Stimulated activated CD4-positive, alpha-beta T cell treated with anti-CD3 and anti-CD28 coated beads, TNF-alpha, amount 100 ng/mL, for 24 hours (primary cell): ENCODE measurements at regions not wholly inside any gene's neighbourhood (a gene's known extent, or its start where the extent isn't known, plus 50 kb on each side); places are given as distances from the start of the nearest gene placed in this dataset.
A peak's percentile ranks its signal among the peaks of the same experiment; 100 is the strongest.

Experiments
- DNase-seq, 3 experiments: peaks; one replicate each; pipeline ENCODE4 v3.0.0-alpha.2; 2020; ENCODE audit warnings: low read depth in 3 of 3

- DNase-seq = peak in 2 of 3 experiments; percentile 7
These were observed 100.5 kb downstream of the PALM2AKAP2 start for GRCh38 chr9:109880276-109881169.

- DNase-seq = no peak
These were observed 103.6 kb downstream of the PALM2AKAP2 start for GRCh38 chr9:109883623-109884022.

- no peak for DNase-seq
These were observed 106.0 kb downstream of the PALM2AKAP2 start for GRCh38 chr9:109886041-109886440.

DNA sequence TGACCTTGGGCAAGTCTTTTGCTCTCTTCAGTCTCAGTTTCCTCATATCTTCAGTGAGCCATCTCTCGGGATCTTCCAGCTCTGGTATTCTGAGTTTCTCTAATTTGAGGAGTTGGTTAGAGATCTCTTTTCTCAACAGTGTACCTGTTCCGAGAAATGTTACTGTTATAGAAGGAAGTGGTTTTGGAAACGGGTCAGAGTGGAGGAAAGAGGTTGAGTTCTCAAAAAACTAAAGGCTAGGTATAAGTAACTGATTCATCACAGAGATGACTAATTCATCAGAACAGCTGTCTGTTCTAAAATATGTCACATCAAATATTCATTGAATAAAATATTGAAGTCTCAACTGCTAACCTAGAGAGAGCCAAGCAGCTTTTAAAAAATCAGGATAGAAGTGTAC, 106.6 kb downstream of the PALM2AKAP2 start:
- DNase-seq = no peak

GRCh38 chr9:109887079-109887478, 107.1 kb downstream of the PALM2AKAP2 start:
- DNase-seq = no peak

GRCh38 chr9:109888695-109889094, 108.7 kb downstream of the PALM2AKAP2 start:
- no peak for DNase-seq

GRCh38 chr9:109889456-109889855, 109.5 kb downstream of the PALM2AKAP2 start:
- DNase-seq = no peak

GRCh38 chr9:109893241-109893640, 113.2 kb downstream of the PALM2AKAP2 start:
- no peak for DNase-seq

DNA sequence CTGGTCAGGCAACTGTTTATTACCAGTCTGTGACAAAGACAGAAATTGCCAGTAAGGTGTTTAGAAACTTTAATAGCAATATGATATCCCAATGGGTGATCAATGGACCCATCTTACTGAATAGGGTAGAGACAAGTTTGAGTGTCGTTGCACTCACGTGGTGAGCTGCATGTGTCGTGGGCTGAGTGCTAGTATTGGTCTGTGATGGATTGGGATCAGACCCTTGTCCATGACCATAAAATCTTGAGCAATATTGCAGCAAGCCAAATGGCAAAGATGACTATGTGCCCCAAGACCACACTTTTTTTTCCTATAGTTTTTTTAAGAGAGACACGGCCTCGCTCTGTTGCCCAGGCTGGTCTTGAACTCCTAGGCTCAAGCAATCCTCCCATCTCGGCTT, 114.5 kb downstream of the PALM2AKAP2 start:
- DNase-seq = no peak

DNA sequence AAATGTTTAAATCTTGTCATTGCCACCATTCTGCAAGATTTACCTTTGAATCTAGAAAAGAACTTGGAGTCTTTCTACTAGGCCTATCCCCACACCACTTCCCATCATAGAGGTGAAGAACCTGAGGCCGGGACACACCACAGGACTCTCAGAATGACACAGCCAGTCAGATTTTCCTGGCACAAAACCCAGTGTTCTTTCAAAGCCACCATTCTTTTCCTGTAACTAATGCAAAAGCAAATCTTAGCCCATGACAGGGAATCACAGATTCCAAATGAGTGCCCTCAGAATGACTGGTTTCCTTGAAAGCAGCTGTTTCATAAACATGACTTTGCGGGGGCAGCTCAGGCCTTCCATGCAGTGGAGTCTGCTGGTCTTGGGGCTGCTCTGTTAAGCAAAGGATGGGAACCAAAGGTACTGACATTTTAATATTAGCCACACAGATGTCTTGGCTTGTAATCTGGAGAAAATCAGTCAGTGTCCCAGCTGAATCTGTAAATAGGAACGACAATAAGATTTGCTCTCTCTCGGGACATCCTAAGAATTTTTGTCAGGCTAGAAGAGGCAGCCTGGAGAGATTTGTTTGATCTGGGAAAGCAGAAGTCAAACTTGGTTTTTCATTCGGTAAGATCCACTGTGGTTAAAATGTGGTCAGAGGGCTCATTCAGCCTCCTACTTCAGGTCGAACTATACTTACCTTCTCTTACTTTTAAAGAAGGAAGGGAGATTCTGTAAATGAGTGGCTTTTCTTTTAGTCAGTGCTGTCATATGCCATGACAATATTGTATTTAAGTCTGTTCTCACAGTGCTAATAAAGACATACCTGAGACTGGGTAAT, 115.1 kb downstream of the PALM2AKAP2 start:
- DNase-seq = peak in 1 of 3 experiments; percentile 50

- no peak for DNase-seq
These were observed 121.2 kb downstream of the PALM2AKAP2 start for GRCh38 chr9:109901201-109901600.

GRCh38 chr9:109903515-109904138, 123.6 kb downstream of the PALM2AKAP2 start:
- DNase-seq = peak; percentile 38 to 49 (median 44)

DNA sequence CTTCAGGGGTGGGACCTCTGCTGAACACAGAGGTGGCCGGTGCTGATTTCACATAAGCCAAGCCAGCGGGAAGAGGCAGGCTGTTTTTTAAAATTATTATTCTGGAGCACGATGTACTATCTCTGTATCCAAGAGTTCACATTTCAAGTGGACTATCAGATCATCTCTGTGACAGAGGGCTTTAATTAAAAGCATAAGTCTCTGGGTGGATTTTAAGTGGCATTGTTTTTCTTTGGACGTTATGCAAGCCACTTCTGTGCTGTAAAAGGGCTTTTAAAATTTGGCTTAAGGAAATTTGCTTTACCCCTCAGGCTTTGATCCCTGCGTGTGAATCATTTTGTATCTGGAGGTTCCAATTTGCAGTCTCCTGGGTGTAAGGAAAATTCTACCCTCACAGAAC, 124.7 kb downstream of the PALM2AKAP2 start:
- no peak for DNase-seq

DNA sequence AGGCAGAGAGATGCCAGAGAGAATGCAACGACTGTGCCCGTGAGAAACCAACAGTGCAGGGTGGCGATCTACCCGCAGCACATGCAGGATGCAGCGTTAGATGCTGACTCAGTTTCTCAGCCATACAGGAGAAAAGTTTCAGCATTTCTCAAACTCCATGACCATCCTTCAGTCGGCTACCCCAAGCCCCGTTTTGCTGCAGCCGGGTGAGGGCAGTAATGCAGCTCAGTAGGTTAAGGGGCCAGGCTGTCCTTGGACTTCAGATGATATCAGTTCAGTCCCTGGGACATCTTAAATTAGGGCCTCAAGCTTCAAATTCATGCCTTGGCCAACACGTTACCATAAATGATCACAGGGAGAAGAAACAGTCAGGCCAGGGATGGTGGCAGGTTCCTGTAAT, 125.5 kb downstream of the PALM2AKAP2 start:
- no peak for DNase-seq

GRCh38 chr9:109906766-109907382, 126.9 kb downstream of the PALM2AKAP2 start:
- no peak for DNase-seq

GRCh38 chr9:109907400-109907799, 127.4 kb downstream of the PALM2AKAP2 start:
- no peak for DNase-seq

GRCh38 chr9:109907810-109908458, 127.9 kb downstream of the PALM2AKAP2 start:
- no peak for DNase-seq

GRCh38 chr9:109908459-109909390, 128.7 kb downstream of the PALM2AKAP2 start:
- DNase-seq = no peak

DNA sequence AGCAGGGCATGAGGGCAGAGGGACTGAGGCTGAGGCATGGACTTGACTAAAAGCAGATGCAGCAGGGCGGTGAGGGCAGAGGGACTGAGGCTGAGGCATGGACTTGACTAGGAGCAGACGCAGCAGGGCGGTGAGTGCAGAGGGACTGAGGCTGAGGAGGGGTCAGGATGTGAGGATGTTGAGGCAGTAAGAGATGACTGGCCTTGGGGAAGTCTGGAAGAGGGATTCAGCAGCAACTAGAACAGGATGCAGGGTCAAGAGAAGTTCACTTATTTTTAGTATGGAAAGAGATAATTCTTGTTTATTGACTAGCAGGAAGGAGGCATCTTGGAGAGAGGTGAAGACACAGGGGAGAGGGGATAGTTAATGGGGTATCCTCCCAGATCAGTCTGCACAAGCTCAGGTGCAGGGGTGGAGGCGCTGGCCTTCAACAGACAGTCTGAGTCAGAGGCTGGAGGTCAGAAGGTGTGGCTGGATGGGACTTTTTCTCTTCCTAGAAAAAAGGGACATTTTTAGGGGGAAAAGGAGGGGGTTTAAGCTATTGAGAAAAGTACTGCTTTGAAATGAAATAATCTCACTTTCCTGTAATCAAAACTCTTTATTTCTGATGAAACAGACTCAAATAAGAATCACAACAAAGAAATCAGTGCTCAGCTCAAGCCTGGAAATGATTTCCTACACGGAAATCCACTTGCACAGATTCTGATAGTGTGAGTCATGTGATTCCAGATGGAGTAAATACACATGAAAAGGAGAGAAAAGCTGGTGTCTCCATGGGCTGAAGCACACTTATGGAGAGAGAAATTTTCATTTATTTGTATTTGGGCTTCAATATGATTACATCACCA, 130.9 kb downstream of the PALM2AKAP2 start:
- DNase-seq = no peak
